ENCODE measurements at regions not wholly inside any gene's neighbourhood (a gene's known extent, or its start where the extent isn't known, plus 50 kb on each side); places are given as distances from the start of the nearest gene placed in this dataset.

GRCh38 chr7:26538689-26539088, 247.0 kb downstream of the SNX10 start:
- TF ChIP-seq CTCF (IDR thresholded peaks at IDR 0.05): no peak
- no peak for TF ChIP-seq POLR2A (IDR thresholded peaks at IDR 0.05)

Measured in esophagus squamous epithelium (tissue), 4 donors.